Neural progenitor cell (in vitro differentiated cells): ENCODE measurements at regions not wholly inside any gene's neighbourhood (a gene's known extent, or its start where the extent isn't known, plus 50 kb on each side); places are given as distances from the start of the nearest gene placed in this dataset.

Experiments used
- DNase-seq: peaks from one replicate; pipeline ENCODE4 v3.0.0-alpha.2; 2016; ENCODE audit warnings: low spot score
- H2AFZ ChIP-seq: fragments of 200-600 bp; sonication (generic); replicated peaks from 2 replicates; pipeline ENCODE4 v1.6.1; 2016; ENCODE audit warnings: antibody characterized with exemption
- H3F3A ChIP-seq: fragments of 200-600 bp; sonication (generic); 2 replicates; pipeline ENCODE4 v1.6.1; 2016; ENCODE audit warnings: antibody characterized with exemption, low read depth
- H3K27ac ChIP-seq: fragments of 200-600 bp; sonication (generic); 2 replicates; pipeline ENCODE4 v1.5.1; 2016; ENCODE audit warnings: mild to moderate bottlenecking
- H3K27me3 ChIP-seq: fragments of 200-600 bp; sonication (generic); 2 replicates; pipeline ENCODE4 v1.6.1; 2016; ENCODE audit warnings: mild to moderate bottlenecking, moderate library complexity
- H3K36me3 ChIP-seq: fragments of 200-600 bp; sonication (generic); 2 replicates; pipeline ENCODE4 v1.5.1; 2016
- H3K4me1 ChIP-seq: fragments of 200-600 bp; sonication (generic); 2 replicates; pipeline ENCODE4 v1.6.1; 2016; ENCODE audit warnings: mixed run types
- H3K4me2 ChIP-seq: fragments of 200-600 bp; sonication (generic); 2 replicates; pipeline ENCODE4 v1.6.1; 2016
- H3K4me3 ChIP-seq: fragments of 200-600 bp; sonication (generic); 2 replicates; pipeline ENCODE4 v1.5.1; 2016
- H3K79me2 ChIP-seq: fragments of 200-600 bp; sonication (generic); 2 replicates; pipeline ENCODE4 v1.6.1; 2016; ENCODE audit warnings: low read depth
- H3K9ac ChIP-seq: fragments of 200-600 bp; sonication (generic); 2 replicates; pipeline ENCODE4 v1.6.1; 2016
- H3K9me3 ChIP-seq: fragments of 200-600 bp; sonication (generic); 2 replicates; pipeline ENCODE4 v1.5.1; 2016; ENCODE audit warnings: low read depth
- H4K20me1 ChIP-seq: fragments of 200-600 bp; sonication (generic); 2 replicates; pipeline ENCODE4 v1.6.1; 2016; ENCODE audit warnings: low read depth
- H3K27ac Mint-ChIP-seq: 3 replicates; pipeline ENCODE4 v1.8.0; 2021; ENCODE audit warnings: mixed read lengths
- H3K27me3 Mint-ChIP-seq: 2 replicates; pipeline ENCODE4 v1.8.0; 2022; ENCODE audit warnings: low read depth, mild to moderate bottlenecking, inconsistent platforms, moderate library complexity, mixed read lengths; ENCODE audit not compliant: insufficient read depth
- H3K36me3 Mint-ChIP-seq: 3 replicates; pipeline ENCODE4 v1.8.0; 2021; ENCODE audit warnings: mixed read lengths
- H3K4me1 Mint-ChIP-seq: 3 replicates; pipeline ENCODE4 v1.8.0; 2021; ENCODE audit warnings: mixed read lengths
- H3K4me3 Mint-ChIP-seq: 3 replicates; pipeline ENCODE4 v1.8.0; 2021; ENCODE audit warnings: mild to moderate bottlenecking, moderate library complexity, mixed read lengths
- H3K9me3 Mint-ChIP-seq: 3 replicates; pipeline ENCODE4 v1.8.0; 2020; ENCODE audit warnings: mixed read lengths
- EZH2 ChIP-seq: fragments of 200-600 bp; sonication (generic); IDR thresholded peaks from 2 replicates; pipeline ENCODE4 v1.6.1; 2017; ENCODE audit warnings: antibody characterized with exemption, mild to moderate bottlenecking, moderate library complexity
- EZH2phosphoT487 ChIP-seq: fragments of 200-600 bp; sonication (generic); IDR thresholded peaks from 2 replicates; pipeline ENCODE4 v1.6.1; 2017; ENCODE audit warnings: antibody characterized with exemption
- TF ChIP-seq, protein P1 (sequence below): fragments of 200-600 bp; sonication (generic); IDR thresholded peaks from 2 replicates; pipeline ENCODE4 v1.5.1; 2017; ENCODE audit warnings: antibody characterized with exemption, mild to moderate bottlenecking

GRCh38 chr18:4551001-4551360 lies 95.9 kb upstream of the DLGAP1 start:
- Histone ChIP-seq H3K4me2 (no peak overlapping the region), H3K4me3 (no peak overlapping the region), H3K4me1 (no peaks in the 10 kb centered on the region), H4K20me1 (no peaks in the 10 kb centered on the region), H3F3A (no peaks in the 10 kb centered on the region), H2AFZ (no peak overlapping the region), H3K9me3 (no peaks in the 10 kb centered on the region), H3K27ac (no peak overlapping the region), H3K79me2 (no peaks in the 10 kb centered on the region), H3K36me3 (no peaks in the 10 kb centered on the region), H3K27me3 (no peaks in the 10 kb centered on the region), H3K9ac (no peak overlapping the region)
- Mint-ChIP-seq H3K4me1 (no peaks in the 10 kb centered on the region), H3K4me3 (no peak overlapping the region), H3K36me3 (no peaks in the 10 kb centered on the region), H3K27ac (no peak overlapping the region), H3K9me3 (no peaks in the 10 kb centered on the region), H3K27me3 (peaks cover 3% of the 10 kb centered on the region)
- TF ChIP-seq EZH2phosphoT487: no peak
- TF ChIP-seq, protein P1, sequence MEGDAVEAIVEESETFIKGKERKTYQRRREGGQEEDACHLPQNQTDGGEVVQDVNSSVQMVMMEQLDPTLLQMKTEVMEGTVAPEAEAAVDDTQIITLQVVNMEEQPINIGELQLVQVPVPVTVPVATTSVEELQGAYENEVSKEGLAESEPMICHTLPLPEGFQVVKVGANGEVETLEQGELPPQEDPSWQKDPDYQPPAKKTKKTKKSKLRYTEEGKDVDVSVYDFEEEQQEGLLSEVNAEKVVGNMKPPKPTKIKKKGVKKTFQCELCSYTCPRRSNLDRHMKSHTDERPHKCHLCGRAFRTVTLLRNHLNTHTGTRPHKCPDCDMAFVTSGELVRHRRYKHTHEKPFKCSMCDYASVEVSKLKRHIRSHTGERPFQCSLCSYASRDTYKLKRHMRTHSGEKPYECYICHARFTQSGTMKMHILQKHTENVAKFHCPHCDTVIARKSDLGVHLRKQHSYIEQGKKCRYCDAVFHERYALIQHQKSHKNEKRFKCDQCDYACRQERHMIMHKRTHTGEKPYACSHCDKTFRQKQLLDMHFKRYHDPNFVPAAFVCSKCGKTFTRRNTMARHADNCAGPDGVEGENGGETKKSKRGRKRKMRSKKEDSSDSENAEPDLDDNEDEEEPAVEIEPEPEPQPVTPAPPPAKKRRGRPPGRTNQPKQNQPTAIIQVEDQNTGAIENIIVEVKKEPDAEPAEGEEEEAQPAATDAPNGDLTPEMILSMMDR: no peak
- no peak for TF ChIP-seq EZH2
- DNase-seq: no peak

DNA sequence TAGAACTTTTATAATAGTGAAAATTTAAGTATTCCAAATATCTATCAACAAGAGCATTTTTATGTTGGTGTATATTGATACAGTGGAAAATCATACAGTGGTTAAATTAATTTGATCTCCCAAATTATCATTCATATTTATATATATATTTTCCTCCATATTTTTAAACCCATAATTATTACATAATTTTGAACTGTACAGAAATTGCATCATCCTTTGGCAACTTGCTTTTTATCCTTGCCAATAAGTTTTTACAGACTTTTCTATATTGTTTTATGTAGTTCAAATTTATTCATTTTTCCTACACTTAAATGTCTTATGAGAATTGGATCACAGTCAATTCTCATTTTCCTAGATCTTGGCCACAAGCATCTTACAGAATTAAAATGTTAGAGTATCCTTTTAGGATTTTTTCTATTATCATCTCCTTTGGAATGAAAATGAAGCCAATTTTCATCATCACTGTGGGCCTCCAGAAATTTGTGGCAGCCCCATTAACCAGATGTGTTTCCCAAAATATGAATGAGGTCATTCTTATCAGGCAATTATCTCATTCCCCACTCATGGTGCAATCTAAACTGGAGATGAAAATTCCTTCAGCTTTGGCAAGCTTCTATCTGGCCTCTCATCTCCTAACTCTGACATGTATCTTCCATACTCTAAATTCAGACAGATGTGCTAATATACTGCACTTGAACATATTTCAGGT lies 94.2 kb upstream of the DLGAP1 start:
- Mint-ChIP-seq H3K27me3 (peaks cover 3% of the 10 kb centered on the region), H3K4me1 (no peaks in the 10 kb centered on the region), H3K4me3 (no peak overlapping the region), H3K36me3 (no peaks in the 10 kb centered on the region), H3K27ac (no peak overlapping the region), H3K9me3 (no peaks in the 10 kb centered on the region)
- no peaks in the 10 kb centered on the region for H3K4me1 ChIP-seq
- no peaks in the 10 kb centered on the region for H3K79me2 ChIP-seq
- H2AFZ ChIP-seq: no peak overlapping the region
- no peaks in the 10 kb centered on the region for H4K20me1 ChIP-seq
- H3K9ac ChIP-seq: no peak overlapping the region
- H3K27ac ChIP-seq: no peak overlapping the region
- no peak overlapping the region for H3K4me3 ChIP-seq
- no peaks in the 10 kb centered on the region for H3K9me3 ChIP-seq
- no peaks in the 10 kb centered on the region for H3K27me3 ChIP-seq
- H3K36me3 ChIP-seq: no peaks in the 10 kb centered on the region
- TF ChIP-seq, protein P1: no peak
- no peak for DNase-seq
- H3F3A ChIP-seq: no peaks in the 10 kb centered on the region
- no peak overlapping the region for H3K4me2 ChIP-seq

GRCh38 chr18:4547126-4547525 lies 92.0 kb upstream of the DLGAP1 start:
- TF ChIP-seq EZH2phosphoT487: no peak
- TF ChIP-seq, protein P1: no peak
- TF ChIP-seq EZH2: no peak

More at GRCh38 chr18:4547126-4547525, 92.0 kb upstream of the DLGAP1 start:
- H3F3A ChIP-seq: no peaks in the 10 kb centered on the region
- H3K4me3 ChIP-seq: no peak overlapping the region
- Mint-ChIP-seq H3K4me1 (no peaks in the 10 kb centered on the region), H3K36me3 (no peaks in the 10 kb centered on the region), H3K9me3 (no peaks in the 10 kb centered on the region), H3K27ac (no peak overlapping the region), H3K4me3 (no peak overlapping the region), H3K27me3 (no peaks in the 10 kb centered on the region)
- no peaks in the 10 kb centered on the region for H3K4me1 ChIP-seq
- H3K9me3 ChIP-seq: no peaks in the 10 kb centered on the region
- no peak overlapping the region for H3K4me2 ChIP-seq
- no peak overlapping the region for H3K27ac ChIP-seq
- H3K9ac ChIP-seq: no peak overlapping the region
- no peak overlapping the region for H2AFZ ChIP-seq
- no peaks in the 10 kb centered on the region for H4K20me1 ChIP-seq
- H3K27me3 ChIP-seq: no peaks in the 10 kb centered on the region
- no peaks in the 10 kb centered on the region for H3K36me3 ChIP-seq
- DNase-seq: no peak
- no peaks in the 10 kb centered on the region for H3K79me2 ChIP-seq
